HG02610 (cell line): ENCODE measurements at regions not wholly inside any gene's neighbourhood (a gene's known extent, or its start where the extent isn't known, plus 50 kb on each side); places are given as distances from the start of the nearest gene placed in this dataset.

Source experiments
- ATAC-seq: cut with Tn5 transposase; IDR thresholded peaks from one replicate; pipeline ENCODE4 v1.9.1; 2021; ENCODE audit warnings: mild to moderate bottlenecking, moderate library complexity; ENCODE audit not compliant: unreplicated experiment

DNA sequence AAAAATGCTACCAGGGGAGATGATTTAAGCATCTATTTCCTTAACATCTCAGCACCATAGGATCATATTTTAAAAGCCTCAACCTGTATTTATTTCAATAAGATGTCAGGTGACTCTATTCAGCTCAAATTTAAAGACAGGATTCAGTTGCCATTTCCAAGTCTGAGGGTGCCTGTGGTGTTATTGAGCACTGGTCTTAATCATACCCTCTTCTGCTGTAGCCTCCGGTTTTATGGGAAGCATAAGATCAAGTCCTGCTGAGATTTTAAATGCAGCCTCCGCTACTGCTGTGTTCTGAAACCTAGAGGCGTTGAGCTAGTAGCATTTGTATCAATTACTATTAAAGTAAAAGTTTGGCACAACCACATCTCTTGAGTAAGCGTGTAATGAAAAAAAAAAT is 185.7 kb upstream of the NWD2 start:
- no peak for ATAC-seq

- ATAC-seq = no peak
Observed at GRCh38 chr4:37066159-37066558, 178.4 kb upstream of the NWD2 start.

DNA sequence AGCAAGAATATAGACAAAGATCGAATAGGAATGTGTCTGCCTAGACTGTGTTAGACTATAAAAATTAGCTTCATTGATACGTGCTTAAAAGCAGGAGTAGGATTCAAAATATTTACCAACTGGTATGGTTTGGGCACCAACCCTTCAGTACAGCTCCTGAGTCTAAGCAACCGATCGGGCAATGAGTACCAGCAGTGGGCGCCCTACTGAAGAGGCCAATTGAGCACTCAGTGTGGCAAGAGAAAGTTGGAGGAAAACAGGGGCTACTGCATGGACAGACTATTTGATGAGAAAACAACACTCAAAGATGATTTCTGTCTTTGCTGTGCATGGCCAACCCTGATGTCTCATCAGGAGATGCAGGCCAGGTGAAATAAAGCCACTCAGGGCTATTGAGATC is 176.0 kb upstream of the NWD2 start:
- ATAC-seq = no peak

- no peak for ATAC-seq
Observed at GRCh38 chr4:37070041-37070440, 174.5 kb upstream of the NWD2 start.

GRCh38 chr4:37071576-37071975 is 173.0 kb upstream of the NWD2 start:
- ATAC-seq = no peak

GRCh38 chr4:37073226-37073840 is 171.2 kb upstream of the NWD2 start:
- ATAC-seq = no peak

GRCh38 chr4:37082912-37083311 is 161.6 kb upstream of the NWD2 start:
- ATAC-seq = no peak

- ATAC-seq = no peak
Observed at GRCh38 chr4:37095925-37096324, 148.6 kb upstream of the NWD2 start.

DNA sequence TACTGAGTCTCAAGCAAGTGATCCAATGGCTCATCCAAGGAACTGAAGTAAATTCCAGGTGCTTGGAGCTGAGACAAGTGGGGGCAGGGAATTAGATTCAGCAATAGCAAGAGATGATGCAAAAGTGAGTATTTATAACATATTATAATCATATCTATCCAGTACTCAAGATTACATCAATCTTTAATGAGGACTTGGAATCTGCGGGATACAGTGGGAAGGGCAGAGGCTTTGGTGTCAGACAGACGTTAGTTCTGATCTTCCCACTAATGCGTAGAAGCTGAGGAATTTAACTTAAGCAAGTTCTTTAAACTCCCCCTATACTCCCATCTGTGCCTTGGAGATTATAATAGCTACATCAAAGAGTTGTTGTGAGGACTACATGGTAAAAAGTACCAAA is 143.4 kb upstream of the NWD2 start:
- no peak for ATAC-seq

GRCh38 chr4:37101686-37102085 is 142.9 kb upstream of the NWD2 start:
- no peak for ATAC-seq

DNA sequence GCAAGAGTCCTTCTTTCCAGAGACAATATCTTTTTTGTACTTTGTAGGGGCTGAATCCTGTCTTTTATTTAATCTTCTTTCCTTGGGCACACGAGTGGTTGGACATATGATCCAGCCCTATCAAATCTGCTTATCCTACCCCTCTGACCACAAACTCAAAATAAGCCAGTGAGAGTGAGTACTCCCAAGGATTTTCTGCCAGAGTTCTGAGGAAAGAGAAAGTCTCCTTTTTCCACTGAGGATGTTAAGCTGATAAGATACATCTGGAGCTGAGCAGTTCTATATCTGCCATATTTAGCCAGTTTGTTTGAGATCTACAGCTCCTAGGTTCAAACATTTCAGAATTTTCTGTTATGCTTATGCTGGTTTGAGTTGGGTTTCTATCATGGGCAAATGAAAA is 134.8 kb upstream of the NWD2 start:
- ATAC-seq = no peak

- no peak for ATAC-seq
Observed at GRCh38 chr4:37124800-37125199, 119.7 kb upstream of the NWD2 start.

DNA sequence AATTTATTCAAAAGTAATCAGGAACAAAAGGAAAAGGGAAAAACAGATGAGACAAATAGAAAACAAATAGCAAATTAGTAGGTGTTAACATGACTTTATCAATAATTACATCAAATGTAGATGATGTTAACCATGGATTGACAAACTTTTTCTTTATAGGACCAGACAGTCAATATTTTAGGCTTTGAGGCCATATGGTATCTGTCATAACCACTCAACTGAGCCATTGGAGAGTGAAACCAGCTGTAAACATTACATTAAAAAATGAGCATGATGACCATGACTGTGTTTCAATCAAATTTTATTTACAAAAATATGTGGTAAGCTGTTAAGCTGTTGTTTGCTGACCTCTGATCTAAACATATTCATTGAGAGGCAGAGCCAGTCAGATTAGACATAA is 118.5 kb upstream of the NWD2 start:
- ATAC-seq = no peak

DNA sequence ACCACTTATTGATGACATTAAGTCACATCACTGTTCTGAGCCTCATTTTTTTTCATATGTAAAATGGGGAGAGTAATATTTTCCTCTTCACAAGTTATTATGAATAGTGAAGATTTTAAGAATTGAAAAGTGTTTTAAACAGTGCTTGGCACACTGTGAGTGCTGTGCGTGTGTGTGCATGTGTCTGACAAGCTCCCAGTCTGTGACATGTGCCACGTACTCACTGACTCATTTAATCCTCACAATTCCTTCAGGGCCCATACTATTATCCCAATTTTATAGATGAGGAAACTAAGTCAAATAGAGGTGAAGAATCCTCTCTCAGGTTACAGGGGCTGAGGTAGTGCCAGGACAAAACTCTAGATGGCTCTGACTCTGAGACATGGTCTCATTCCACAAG is 114.1 kb upstream of the NWD2 start:
- no peak for ATAC-seq

- ATAC-seq = no peak
Observed at GRCh38 chr4:37132351-37132974, 112.1 kb upstream of the NWD2 start.

DNA sequence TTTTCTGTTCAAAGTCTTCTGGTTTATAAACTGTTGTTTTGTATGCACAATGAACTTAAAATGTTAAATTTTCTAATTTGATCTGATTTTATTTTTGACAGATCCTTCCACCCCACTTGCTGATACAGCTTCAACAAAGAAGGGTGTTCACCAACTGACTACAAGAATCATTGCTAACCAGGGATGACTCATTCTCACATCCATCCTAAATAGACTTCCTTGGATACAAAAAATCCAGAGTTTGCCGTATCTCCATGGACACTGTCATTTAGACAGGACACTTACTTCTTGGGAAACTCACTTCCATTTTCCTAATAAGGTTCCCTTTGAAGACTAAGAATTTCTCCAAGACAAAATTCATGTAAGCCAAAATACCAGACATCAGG is 111.6 kb upstream of the NWD2 start:
- no peak for ATAC-seq

DNA sequence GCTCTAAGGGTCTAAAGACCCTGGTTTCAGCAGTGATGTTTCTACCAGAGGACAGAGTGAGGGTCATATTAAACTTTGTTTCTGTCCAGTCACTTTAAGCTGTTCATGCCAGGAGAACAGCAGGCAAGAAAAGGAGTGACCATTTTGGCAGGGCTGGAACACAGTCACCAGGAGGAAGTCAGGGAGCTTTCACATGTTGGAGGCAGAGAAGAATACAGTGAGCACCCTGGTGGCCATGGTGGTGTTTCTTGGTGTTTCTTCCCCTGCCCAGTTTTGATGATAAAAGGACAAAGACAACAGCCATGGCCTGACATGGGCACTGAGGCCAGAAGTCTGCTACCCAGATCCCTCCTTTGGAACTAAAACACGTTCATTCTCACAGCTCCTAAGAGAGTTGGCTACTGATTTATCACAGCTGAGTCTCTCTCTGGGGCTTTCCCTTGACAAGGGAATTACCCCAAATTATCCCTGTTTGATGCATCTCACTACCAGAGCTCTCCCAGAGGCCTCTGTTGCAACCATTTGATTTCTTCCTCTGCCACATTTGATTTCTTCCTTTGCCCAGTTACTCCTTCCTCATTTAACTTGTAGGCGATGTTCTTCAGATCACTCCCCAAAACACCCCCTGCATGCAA is 106.4 kb upstream of the NWD2 start:
- ATAC-seq = peak; percentile 93

- peak; percentile 35 for ATAC-seq
Observed at GRCh38 chr4:37138789-37139188, 105.8 kb upstream of the NWD2 start.

DNA sequence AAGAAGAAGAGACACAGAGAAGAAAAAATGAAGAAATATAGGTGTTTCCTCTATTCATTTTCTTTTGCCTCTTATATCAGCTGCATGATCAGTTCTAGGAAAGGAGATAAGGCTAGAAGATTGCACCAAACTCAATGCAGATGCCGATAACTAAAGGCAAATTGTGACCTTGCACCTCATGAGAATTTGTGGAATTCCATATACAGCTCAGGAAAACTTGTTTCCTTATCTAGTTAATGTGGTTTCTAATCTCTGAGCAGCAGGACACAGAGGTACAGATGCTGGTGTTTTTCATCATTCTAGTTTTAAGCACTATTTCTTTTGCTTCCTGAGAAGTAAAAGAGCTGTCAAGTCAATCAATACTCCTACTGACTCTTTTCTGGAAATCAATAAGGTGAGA is 104.6 kb upstream of the NWD2 start:
- no peak for ATAC-seq

GRCh38 chr4:37146260-37146659 is 98.3 kb upstream of the NWD2 start:
- ATAC-seq = no peak

GRCh38 chr4:37157476-37158167 is 86.9 kb upstream of the NWD2 start:
- no peak for ATAC-seq

DNA sequence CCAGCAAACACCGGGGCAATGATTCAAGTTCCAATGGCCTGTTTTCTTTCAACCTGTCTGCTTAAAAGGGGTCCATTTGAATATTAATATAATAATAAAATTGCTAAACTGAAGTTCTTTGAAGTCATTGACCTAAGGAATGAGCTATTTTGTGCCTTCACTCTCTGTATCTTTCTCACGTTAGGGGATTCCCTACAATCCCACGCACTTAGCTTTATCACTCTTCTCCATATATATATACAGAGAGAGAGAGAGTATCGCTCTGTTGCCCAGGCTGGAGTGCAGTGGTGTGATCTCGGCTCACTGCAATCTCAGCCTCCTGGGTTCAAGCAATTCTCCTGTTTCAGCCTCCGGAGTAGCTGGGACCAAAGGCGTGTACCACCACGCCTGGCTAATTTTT is 83.9 kb upstream of the NWD2 start:
- ATAC-seq = no peak
